ENCODE measurements at regions not wholly inside any gene's neighbourhood (a gene's known extent, or its start where the extent isn't known, plus 50 kb on each side); places are given as distances from the start of the nearest gene placed in this dataset.

DNA sequence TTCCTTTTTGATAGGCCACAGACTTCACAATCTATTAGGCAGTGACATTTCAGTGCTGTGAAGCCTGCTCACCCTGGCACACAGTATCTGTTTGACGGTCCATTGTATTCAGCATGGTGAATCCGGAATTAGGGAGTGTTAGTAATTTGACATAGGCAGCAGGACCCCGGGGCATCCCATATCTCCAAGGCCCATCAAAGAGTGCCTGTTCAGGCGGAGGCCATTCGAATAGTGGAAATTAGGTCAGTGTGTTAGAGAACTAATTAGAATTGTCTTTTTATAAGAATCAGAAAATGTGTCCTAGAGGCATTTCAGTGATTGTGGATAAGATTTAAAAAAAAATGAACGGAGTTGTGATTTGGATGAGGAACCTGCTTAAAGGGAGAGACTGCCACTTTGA lies 818.8 kb upstream of the SOX11 start:
- ATAC-seq (ENCODE audit: low read depth) (no peak), DNase-seq (ENCODE audit: low spot score) (no peak)
- Histone ChIP-seq H3K4me1 (ENCODE audit: insufficient read depth, poor library complexity, severe bottlenecking) (no peaks in the 10 kb centered on the region), H3K36me3 (ENCODE audit: low read depth) (no peaks in the 10 kb centered on the region), H3K27me3 (ENCODE audit: insufficient read depth, poor library complexity, severe bottlenecking) (no peaks in the 10 kb centered on the region), H3K27ac (ENCODE audit: poor library complexity, severe bottlenecking) (no peak overlapping the region), H3K4me3 (ENCODE audit: severe bottlenecking) (no peak overlapping the region), H3K9me3 (ENCODE audit: severe bottlenecking) (no peaks in the 10 kb centered on the region)
- TF ChIP-seq, protein P1, sequence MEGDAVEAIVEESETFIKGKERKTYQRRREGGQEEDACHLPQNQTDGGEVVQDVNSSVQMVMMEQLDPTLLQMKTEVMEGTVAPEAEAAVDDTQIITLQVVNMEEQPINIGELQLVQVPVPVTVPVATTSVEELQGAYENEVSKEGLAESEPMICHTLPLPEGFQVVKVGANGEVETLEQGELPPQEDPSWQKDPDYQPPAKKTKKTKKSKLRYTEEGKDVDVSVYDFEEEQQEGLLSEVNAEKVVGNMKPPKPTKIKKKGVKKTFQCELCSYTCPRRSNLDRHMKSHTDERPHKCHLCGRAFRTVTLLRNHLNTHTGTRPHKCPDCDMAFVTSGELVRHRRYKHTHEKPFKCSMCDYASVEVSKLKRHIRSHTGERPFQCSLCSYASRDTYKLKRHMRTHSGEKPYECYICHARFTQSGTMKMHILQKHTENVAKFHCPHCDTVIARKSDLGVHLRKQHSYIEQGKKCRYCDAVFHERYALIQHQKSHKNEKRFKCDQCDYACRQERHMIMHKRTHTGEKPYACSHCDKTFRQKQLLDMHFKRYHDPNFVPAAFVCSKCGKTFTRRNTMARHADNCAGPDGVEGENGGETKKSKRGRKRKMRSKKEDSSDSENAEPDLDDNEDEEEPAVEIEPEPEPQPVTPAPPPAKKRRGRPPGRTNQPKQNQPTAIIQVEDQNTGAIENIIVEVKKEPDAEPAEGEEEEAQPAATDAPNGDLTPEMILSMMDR (IDR thresholded peaks at IDR 0.05; ENCODE audit: poor library complexity, severe bottlenecking) = no peak

DNA sequence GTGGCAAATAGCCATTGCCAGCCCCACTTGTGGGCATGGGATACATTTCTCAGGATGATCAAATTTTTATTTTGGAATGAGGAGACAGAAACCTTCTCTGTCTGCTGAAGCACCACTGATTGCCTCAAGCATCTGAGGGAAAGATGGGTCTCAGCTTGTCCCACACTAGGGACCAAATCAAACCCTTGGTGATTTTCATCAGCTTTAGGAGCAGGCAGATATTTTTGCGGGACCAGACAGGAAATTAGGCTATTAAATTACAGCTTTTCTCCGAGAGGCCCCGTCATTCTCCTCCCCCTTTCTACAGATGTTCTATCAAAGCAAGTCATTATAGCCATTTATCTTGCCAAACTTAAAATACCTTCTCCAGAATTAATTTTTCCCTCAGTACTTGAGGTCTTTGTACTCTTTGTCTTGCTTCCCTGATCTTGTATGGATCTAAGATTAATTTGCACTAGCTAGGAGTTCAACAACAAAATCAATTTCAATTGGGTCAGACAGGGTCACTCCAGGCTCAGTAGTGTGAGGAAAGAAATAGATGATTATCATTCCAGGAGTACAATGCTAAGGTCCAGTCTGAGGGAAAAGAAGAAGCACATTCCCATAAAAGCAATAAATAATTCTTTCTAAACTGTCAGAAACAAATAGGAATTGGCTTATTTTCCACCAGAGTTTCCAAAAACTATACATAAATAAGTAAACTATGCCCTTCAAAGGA lies 818.1 kb upstream of the SOX11 start:
- Histone ChIP-seq H3K27me3 (ENCODE audit: insufficient read depth, poor library complexity, severe bottlenecking) (no peaks in the 10 kb centered on the region), H3K36me3 (ENCODE audit: low read depth) (no peaks in the 10 kb centered on the region), H3K4me3 (ENCODE audit: severe bottlenecking) (no peak overlapping the region), H3K27ac (ENCODE audit: poor library complexity, severe bottlenecking) (no peak overlapping the region), H3K4me1 (ENCODE audit: insufficient read depth, poor library complexity, severe bottlenecking) (no peaks in the 10 kb centered on the region), H3K9me3 (ENCODE audit: severe bottlenecking) (no peaks in the 10 kb centered on the region)
- ATAC-seq (ENCODE audit: low read depth) (no peak), DNase-seq (ENCODE audit: low spot score) (no peak)
- TF ChIP-seq, protein P1 (IDR thresholded peaks at IDR 0.05; ENCODE audit: poor library complexity, severe bottlenecking) = no peak

DNA sequence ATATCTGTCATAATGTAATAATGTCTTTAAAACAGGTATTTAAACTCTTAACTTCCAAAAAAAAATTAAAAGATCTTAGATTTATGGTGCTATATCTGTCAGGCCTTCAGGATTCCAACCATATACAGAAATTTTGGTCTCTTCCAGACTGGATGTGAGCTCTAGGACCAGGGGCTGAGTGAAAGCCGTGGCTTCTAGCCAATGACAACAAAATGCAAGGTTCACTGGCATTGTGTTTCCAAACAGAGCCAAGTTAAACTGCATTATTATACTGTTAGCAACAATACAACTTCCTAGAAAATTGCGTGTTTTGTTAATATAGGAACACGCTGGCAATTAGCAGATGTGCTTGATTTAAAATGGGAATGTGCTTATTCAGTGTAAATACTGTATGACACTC lies 809.8 kb upstream of the SOX11 start:
- ATAC-seq (ENCODE audit: low read depth) = peak; percentile 71
- Histone ChIP-seq H3K4me3 (ENCODE audit: severe bottlenecking) (no peak overlapping the region), H3K36me3 (ENCODE audit: low read depth) (no peaks in the 10 kb centered on the region)

DNA sequence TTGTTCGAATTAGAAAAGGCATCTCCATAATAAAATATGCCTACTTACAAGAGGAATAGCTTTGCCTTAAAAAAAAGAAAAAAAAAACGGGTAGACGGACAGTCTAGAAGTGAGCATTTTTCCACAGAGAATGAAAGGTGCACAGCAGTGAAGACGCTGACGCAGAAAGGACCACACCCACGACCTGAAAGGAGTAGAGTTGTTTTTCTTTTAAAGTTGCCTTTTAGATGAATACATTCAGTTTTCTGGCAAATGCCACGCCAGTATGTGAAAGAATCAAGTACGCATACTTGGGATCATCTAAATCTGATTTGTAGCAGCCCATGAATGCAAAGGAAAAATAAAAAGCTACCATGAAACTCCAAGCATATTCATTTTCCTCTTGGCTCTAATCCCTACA lies 809.2 kb upstream of the SOX11 start:
- H3K4me3 ChIP-seq (ENCODE audit: severe bottlenecking) = no peak overlapping the region
- DNase-seq (ENCODE audit: low spot score) = no peak
- no peaks in the 10 kb centered on the region for H3K9me3 ChIP-seq (ENCODE audit: severe bottlenecking)
- no peaks in the 10 kb centered on the region for H3K36me3 ChIP-seq (ENCODE audit: low read depth)
- ATAC-seq (ENCODE audit: low read depth) = no peak
- H3K27me3 ChIP-seq (ENCODE audit: insufficient read depth, poor library complexity, severe bottlenecking) = no peaks in the 10 kb centered on the region
- H3K27ac ChIP-seq (ENCODE audit: poor library complexity, severe bottlenecking) = no peak overlapping the region
- TF ChIP-seq, protein P1 (IDR thresholded peaks at IDR 0.05; ENCODE audit: poor library complexity, severe bottlenecking) = no peak
- H3K4me1 ChIP-seq (ENCODE audit: insufficient read depth, poor library complexity, severe bottlenecking) = no peaks in the 10 kb centered on the region

More for the DNA sequence above, 809.8 kb upstream of the SOX11 start:
- no peak overlapping the region for H3K27ac ChIP-seq (ENCODE audit: poor library complexity, severe bottlenecking)
- H3K27me3 ChIP-seq (ENCODE audit: insufficient read depth, poor library complexity, severe bottlenecking) = no peaks in the 10 kb centered on the region
- H3K4me1 ChIP-seq (ENCODE audit: insufficient read depth, poor library complexity, severe bottlenecking) = no peaks in the 10 kb centered on the region
- TF ChIP-seq, protein P1 (IDR thresholded peaks at IDR 0.05; ENCODE audit: poor library complexity, severe bottlenecking) = no peak
- no peaks in the 10 kb centered on the region for H3K9me3 ChIP-seq (ENCODE audit: severe bottlenecking)
- no peak for DNase-seq (ENCODE audit: low spot score)

DNA sequence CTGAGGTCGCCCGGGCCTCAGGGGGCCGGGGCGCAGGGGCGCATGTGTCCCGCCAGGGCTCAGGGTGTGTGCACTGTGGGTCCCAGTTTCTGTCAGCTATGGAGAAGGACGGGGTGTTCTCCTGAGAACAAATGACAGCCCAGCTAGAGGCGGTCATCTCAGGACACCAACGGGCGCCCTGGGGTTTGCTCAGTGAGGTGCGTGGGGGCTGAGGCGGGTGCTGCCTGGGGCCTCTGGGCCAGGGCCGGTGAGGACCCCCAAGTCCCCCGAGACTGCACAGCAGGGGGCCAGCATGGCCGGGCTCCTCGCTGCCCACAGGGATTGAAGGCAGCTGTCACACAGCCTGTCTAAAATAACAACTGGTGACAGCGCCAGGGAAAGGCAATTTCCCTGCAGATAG lies 808.8 kb upstream of the SOX11 start:
- no peaks in the 10 kb centered on the region for H3K36me3 ChIP-seq (ENCODE audit: low read depth)

More for the DNA sequence above, 808.8 kb upstream of the SOX11 start:
- ATAC-seq (ENCODE audit: low read depth) (no peak), DNase-seq (ENCODE audit: low spot score) (no peak)
- Histone ChIP-seq H3K9me3 (ENCODE audit: severe bottlenecking) (no peaks in the 10 kb centered on the region), H3K27me3 (ENCODE audit: insufficient read depth, poor library complexity, severe bottlenecking) (no peaks in the 10 kb centered on the region), H3K27ac (ENCODE audit: poor library complexity, severe bottlenecking) (no peak overlapping the region), H3K4me1 (ENCODE audit: insufficient read depth, poor library complexity, severe bottlenecking) (no peaks in the 10 kb centered on the region), H3K4me3 (ENCODE audit: severe bottlenecking) (no peak overlapping the region)
- TF ChIP-seq, protein P1 (IDR thresholded peaks at IDR 0.05; ENCODE audit: poor library complexity, severe bottlenecking) = no peak
